HCT116 (cell line): ENCODE measurements at regions not wholly inside any gene's neighbourhood (a gene's known extent, or its start where the extent isn't known, plus 50 kb on each side); places are given as distances from the start of the nearest gene placed in this dataset.

Experiments
- ATAC-seq: fragments of 200-7000 bp; cut with Tn5 transposase; 2 replicates; pipeline ENCODE4 v1.9.1; 2020; ENCODE audit warnings: mild to moderate bottlenecking, moderate library complexity
- BruUV-seq: library from RNA; stranded (reverse); fragments of 400-500 nt; replicated peaks from 2 replicates; lab custom pipeline; 2021; lab: Mats Ljungman, UMichigan
- CTCF ChIA-PET: fragments of 300-600 bp; sonication (Branson Sonifier 250); formaldehyde crosslinking; loops from one replicate; lab custom pipeline; 2021; ENCODE audit warnings: antibody characterized with exemption; lab: Charles Lee
- POLR2A ChIA-PET: fragments of 300-600, 350-600 bp; sonication (Branson Sonifier 250); formaldehyde crosslinking; loops from one replicate; lab custom pipeline; 2021; ENCODE audit warnings: antibody characterized with exemption; lab: Charles Lee
- RAD21 ChIA-PET, 2 experiments: fragments of 300-600 bp; sonication (Branson Sonifier 250); formaldehyde crosslinking; loops; one replicate each; lab custom pipeline; 2023; ENCODE audit warnings: low total read pairs in 2 of 2; ENCODE audit not compliant: uncharacterized antibody in 2 of 2, unreplicated experiment in 2 of 2, low non-redundant PET in 1 of 2; lab: Charles Lee
- DNase-seq: peaks from one replicate; pipeline ENCODE4 v3.0.0-alpha.2; 2010; ENCODE audit warnings: low read depth, low spot score
- H2AFZ ChIP-seq: fragments of 200-600 bp; shearing (Covaris generic), sonication (generic); 2 replicates; pipeline ENCODE4 v1.6.1; 2017; ENCODE audit warnings: low read depth, mixed run types, mixed read lengths, antibody characterized with exemption, low read length; ENCODE audit not compliant: poor library complexity, severe bottlenecking
- H3K27ac ChIP-seq: 2 replicates; pipeline ENCODE4 v1.5.1; 2012; ENCODE audit warnings: low read depth, low read length
- H3K27me3 ChIP-seq: fragments of 200-600 bp; sonication (generic); 2 replicates; pipeline ENCODE4 v1.6.1; 2016; ENCODE audit warnings: mixed run types, low read length, mixed read lengths; ENCODE audit not compliant: insufficient read depth
- H3K36me3 ChIP-seq, 2 experiments: fragments of 200-500 bp in 1 of 2; fragments of 200-600 bp in 1 of 2; sonication (Bioruptor generic) in 1 of 2; sonication (generic) in 1 of 2; 2 replicates each; pipeline versions ENCODE4 v1.5.1 to v1.6.1; 2014 to 2016; ENCODE audit warnings: low read length in 2 of 2, inconsistent platforms in 1 of 2, mixed read lengths in 1 of 2, mixed run types in 1 of 2; ENCODE audit not compliant: insufficient read depth in 2 of 2, control insufficient read depth in 1 of 2
- H3K4me1 ChIP-seq, 2 experiments: fragments of 200-600 bp in 1 of 2; sonication (generic) in 1 of 2; 2 replicates each; pipeline versions ENCODE4 v1.5.1 to v1.6.1; 2012 to 2017; ENCODE audit warnings: low read length in 2 of 2, inconsistent platforms in 1 of 2, mild to moderate bottlenecking in 1 of 2, mixed read lengths in 1 of 2, mixed run types in 1 of 2, moderate library complexity in 1 of 2; ENCODE audit not compliant: insufficient read depth in 2 of 2, control insufficient read depth in 1 of 2
- H3K4me2 ChIP-seq: fragments of 200-600 bp; sonication (generic); 2 replicates; pipeline ENCODE4 v1.6.1; 2017; ENCODE audit warnings: mixed run types, low read length, mixed read lengths
- H3K4me3 ChIP-seq, 2 experiments: fragments of 200-600 bp in 1 of 2; sonication (generic) in 1 of 2; replicated peaks in 1 of 2; 2 replicates each; pipeline ENCODE4 v1.5.1; 2011 to 2016; ENCODE audit warnings: low read length in 2 of 2, control low read depth in 1 of 2, low read depth in 1 of 2, mild to moderate bottlenecking in 1 of 2, mixed read lengths in 1 of 2, mixed run types in 1 of 2
- H3K79me2 ChIP-seq: fragments of 200-600 bp; sonication (generic); 2 replicates; pipeline ENCODE4 v1.6.1; 2017; ENCODE audit warnings: mild to moderate bottlenecking, mixed run types, low read length, moderate library complexity, mixed read lengths; ENCODE audit not compliant: insufficient read depth
- H3K9ac ChIP-seq: fragments of 200-600 bp; sonication (generic); 2 replicates; pipeline ENCODE4 v1.6.1; 2016; ENCODE audit warnings: low read length, mixed read lengths
- H3K9me2 ChIP-seq: fragments of 200-600 bp; sonication (generic), shearing (Covaris generic); 2 replicates; pipeline ENCODE4 v1.6.1; 2017; ENCODE audit warnings: mixed run types, mild to moderate bottlenecking, moderate library complexity; ENCODE audit not compliant: insufficient read depth
- H3K9me3 ChIP-seq, 2 experiments: fragments of 200-500 bp in 1 of 2; fragments of 200-600 bp in 1 of 2; sonication (Bioruptor generic) in 1 of 2; sonication (generic) in 1 of 2; 2 replicates each; pipeline ENCODE4 v1.6.1; 2014 to 2017; ENCODE audit warnings: low read length in 2 of 2, mixed read lengths in 2 of 2, inconsistent platforms in 1 of 2, low read depth in 1 of 2, mild to moderate bottlenecking in 1 of 2, mixed run types in 1 of 2, moderate library complexity in 1 of 2; ENCODE audit not compliant: control insufficient read depth in 1 of 2, insufficient read depth in 1 of 2
- H4K20me1 ChIP-seq: fragments of 200-600 bp; sonication (generic), shearing (Covaris generic); 2 replicates; pipeline ENCODE4 v1.6.1; 2017; ENCODE audit warnings: mixed run types, mild to moderate bottlenecking, moderate library complexity; ENCODE audit not compliant: insufficient read depth
- CBX3 ChIP-seq: IDR thresholded peaks from 2 replicates; pipeline ENCODE4 v1.6.1; 2012; ENCODE audit warnings: low read depth
- CTCF ChIP-seq, 3 experiments: fragments of 200-600 bp in 1 of 3; sonication (generic) in 1 of 3; IDR thresholded peaks in 2 of 3; conservative IDR thresholded peaks in 1 of 3; 2 replicates each; pipeline ENCODE4 v1.5.1; 2012 to 2017; ENCODE audit warnings: low read depth in 2 of 3, low read length in 2 of 3, antibody characterized with exemption in 1 of 3, borderline replicate concordance in 1 of 3, control low read depth in 1 of 3, mild to moderate bottlenecking in 1 of 3, mixed read lengths in 1 of 3, mixed run types in 1 of 3, moderate library complexity in 1 of 3; ENCODE audit not compliant: insufficient read depth in 1 of 3
- EGR1 ChIP-seq: IDR thresholded peaks from 2 replicates; pipeline ENCODE4 v1.6.1; 2012; ENCODE audit warnings: low read depth
- ELF1 ChIP-seq: IDR thresholded peaks from 2 replicates; pipeline ENCODE4 v1.6.1; 2012; ENCODE audit warnings: low read depth, borderline replicate concordance
- EZH2 ChIP-seq: fragments of 200-600 bp; sonication (generic); IDR thresholded peaks from 2 replicates; pipeline ENCODE4 v1.6.1; 2017; ENCODE audit warnings: antibody characterized with exemption, mixed run types
- EZH2phosphoT487 ChIP-seq: fragments of 200-600 bp; IDR thresholded peaks from 2 replicates; pipeline ENCODE4 v1.6.1; 2018; ENCODE audit warnings: antibody characterized with exemption, borderline replicate concordance
- FOSL1 ChIP-seq: IDR thresholded peaks from 2 replicates; pipeline ENCODE4 v1.6.1; 2012; ENCODE audit warnings: low read depth
- JUND ChIP-seq: IDR thresholded peaks from 2 replicates; pipeline ENCODE4 v1.6.1; 2012
- MAX ChIP-seq: IDR thresholded peaks from 2 replicates; pipeline ENCODE4 v1.6.1; 2012
- POLR2A ChIP-seq: IDR thresholded peaks from 2 replicates; pipeline ENCODE4 v1.7.0; 2011; ENCODE audit warnings: borderline replicate concordance; ENCODE audit not compliant: insufficient read depth, insufficient read length; ENCODE audit errors: extremely low read depth
- POLR2AphosphoS5 ChIP-seq: IDR thresholded peaks from 2 replicates; pipeline ENCODE4 v1.6.1; 2011; ENCODE audit warnings: mild to moderate bottlenecking, low read depth, low read length, moderate library complexity
- RAD21 ChIP-seq: IDR thresholded peaks from 2 replicates; pipeline ENCODE4 v1.6.1; 2012; ENCODE audit warnings: low read depth, mild to moderate bottlenecking
- REST ChIP-seq: IDR thresholded peaks from 2 replicates; pipeline ENCODE4 v1.6.1; 2012; ENCODE audit warnings: low read depth
- SIN3A ChIP-seq: IDR thresholded peaks from 2 replicates; pipeline ENCODE4 v1.6.1; 2012; ENCODE audit warnings: low read depth
- TCF7L2 ChIP-seq: IDR thresholded peaks from 2 replicates; pipeline ENCODE4 v1.7.0; 2011; ENCODE audit warnings: borderline replicate concordance, inconsistent platforms; ENCODE audit not compliant: insufficient read depth, insufficient read length; ENCODE audit errors: extremely low read depth
- YY1 ChIP-seq: IDR thresholded peaks from 2 replicates; pipeline ENCODE4 v1.6.1; 2011; ENCODE audit warnings: low read length, low read depth, moderate library complexity, mild to moderate bottlenecking; ENCODE audit not compliant: insufficient replicate concordance; ENCODE audit errors: extremely low read depth
- ZBTB33 ChIP-seq: IDR thresholded peaks from 2 replicates; pipeline ENCODE4 v1.6.1; 2011; ENCODE audit warnings: mild to moderate bottlenecking, low read length, moderate library complexity; ENCODE audit not compliant: insufficient replicate concordance; ENCODE audit errors: extremely low read depth
- ZNF274 ChIP-seq: fragments of 200-500 bp; sonication (Bioruptor generic); IDR thresholded peaks from 2 replicates; pipeline ENCODE4 v1.6.1; 2014; ENCODE audit warnings: mild to moderate bottlenecking, low read depth, low read length, inconsistent platforms
- intact Hi-C: fragments of 100-400 bp; cut with micrococcal nuclease; formaldehyde crosslinking; loops from 2 replicates; pipeline ENCODE4 v1.10.0; 2022

- H3K36me3 ChIP-seq: no peaks in the 10 kb centered on the region
- no peak overlapping the region for H2AFZ ChIP-seq
- CTCF ChIA-PET: no interaction called here
- no peaks in the 10 kb centered on the region for H3K4me1 ChIP-seq
- DNase-seq (no peak), ATAC-seq (no peak)
- intact Hi-C loops: no loop called here
- no peaks in the 10 kb centered on the region for H4K20me1 ChIP-seq
- no TSS peak for BruUV-seq
- POLR2A ChIA-PET: no interaction called here
- H3K4me3 ChIP-seq: no peak overlapping the region
- RAD21 ChIA-PET: no interaction called here
- no peaks in the 10 kb centered on the region for H3K79me2 ChIP-seq
- no peaks in the 10 kb centered on the region for H3K27me3 ChIP-seq
- no peak overlapping the region for H3K27ac ChIP-seq
- H3K9ac ChIP-seq: no peak overlapping the region
- H3K4me2 ChIP-seq: no peak overlapping the region
- H3K9me3 ChIP-seq: no peaks in the 10 kb centered on the region
- no peaks in the 10 kb centered on the region for H3K9me2 ChIP-seq
- no peak for TF ChIP-seq EZH2
- no peak for TF ChIP-seq ZNF274
- no peak for TF ChIP-seq POLR2AphosphoS5
- no peak for TF ChIP-seq JUND
- no peak for TF ChIP-seq ZBTB33
- no peak for TF ChIP-seq YY1
- TF ChIP-seq CTCF (IDR thresholded peaks at IDR 0.05 in 2 of 3, conservative IDR thresholded peaks at IDR 0.05 in 1 of 3; ENCODE audit: borderline replicate concordance in 1 of 3, insufficient read depth in 1 of 3, low read depth in 2 of 3, low read length in 2 of 3): no peak
- TF ChIP-seq TCF7L2: no peak
- no peak for TF ChIP-seq RAD21
- TF ChIP-seq SIN3A: no peak
- TF ChIP-seq CBX3: no peak
- no peak for TF ChIP-seq FOSL1
- TF ChIP-seq REST: no peak
- TF ChIP-seq POLR2A: no peak
- no peak for TF ChIP-seq EZH2phosphoT487
- no peak for TF ChIP-seq EGR1
- no peak for TF ChIP-seq ELF1
- TF ChIP-seq MAX: no peak
- TF ChIP-seq, all 23 proteins: peak for 0
These were observed 169.0 kb upstream of the AJAP1 start for GRCh38 chr1:4485398-4485797.
